ENCODE measurements at regions not wholly inside any gene's neighbourhood (a gene's known extent, or its start where the extent isn't known, plus 50 kb on each side); places are given as distances from the start of the nearest gene placed in this dataset.

- DNase-seq (ENCODE audit: low read depth) = no peak
- H3K4me3 ChIP-seq (ENCODE audit: low read depth, low read length) = no peak overlapping the region
- TF ChIP-seq, protein P1, sequence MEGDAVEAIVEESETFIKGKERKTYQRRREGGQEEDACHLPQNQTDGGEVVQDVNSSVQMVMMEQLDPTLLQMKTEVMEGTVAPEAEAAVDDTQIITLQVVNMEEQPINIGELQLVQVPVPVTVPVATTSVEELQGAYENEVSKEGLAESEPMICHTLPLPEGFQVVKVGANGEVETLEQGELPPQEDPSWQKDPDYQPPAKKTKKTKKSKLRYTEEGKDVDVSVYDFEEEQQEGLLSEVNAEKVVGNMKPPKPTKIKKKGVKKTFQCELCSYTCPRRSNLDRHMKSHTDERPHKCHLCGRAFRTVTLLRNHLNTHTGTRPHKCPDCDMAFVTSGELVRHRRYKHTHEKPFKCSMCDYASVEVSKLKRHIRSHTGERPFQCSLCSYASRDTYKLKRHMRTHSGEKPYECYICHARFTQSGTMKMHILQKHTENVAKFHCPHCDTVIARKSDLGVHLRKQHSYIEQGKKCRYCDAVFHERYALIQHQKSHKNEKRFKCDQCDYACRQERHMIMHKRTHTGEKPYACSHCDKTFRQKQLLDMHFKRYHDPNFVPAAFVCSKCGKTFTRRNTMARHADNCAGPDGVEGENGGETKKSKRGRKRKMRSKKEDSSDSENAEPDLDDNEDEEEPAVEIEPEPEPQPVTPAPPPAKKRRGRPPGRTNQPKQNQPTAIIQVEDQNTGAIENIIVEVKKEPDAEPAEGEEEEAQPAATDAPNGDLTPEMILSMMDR (IDR thresholded peaks at IDR 0.05; ENCODE audit: low read depth, low read length, missing control alignments) = no peak
Observed at GRCh38 chr18:72375618-72376017, 168.5 kb downstream of the CBLN2 start.

GRCh38 chr18:72372076-72372475 lies 172.1 kb downstream of the CBLN2 start:
- TF ChIP-seq, protein P1 (IDR thresholded peaks at IDR 0.05; ENCODE audit: low read depth, low read length, missing control alignments) = no peak

DNA sequence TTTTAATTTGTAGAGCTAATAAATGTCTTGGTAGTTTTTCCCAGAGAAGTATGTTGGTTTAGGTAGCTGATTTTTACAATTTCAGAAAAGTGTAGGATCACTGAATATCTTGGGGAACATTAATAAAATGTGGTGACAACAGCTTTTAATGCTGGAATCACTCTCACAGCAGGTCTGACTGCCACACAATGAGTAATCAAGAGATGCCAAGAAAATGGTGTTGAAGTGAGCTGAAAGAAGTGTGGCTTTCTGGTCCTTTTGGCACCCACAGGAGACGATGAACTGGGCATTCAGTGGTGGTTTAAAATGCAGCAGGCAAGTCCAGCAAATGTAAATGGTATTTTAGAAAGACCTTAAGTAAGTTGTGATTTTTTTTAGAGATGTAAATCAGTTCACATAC lies 175.8 kb downstream of the CBLN2 start:
- no peak overlapping the region for H3K4me3 ChIP-seq (ENCODE audit: low read depth, low read length)
- TF ChIP-seq, protein P1 (IDR thresholded peaks at IDR 0.05; ENCODE audit: low read depth, low read length, missing control alignments) = no peak
- no peak for DNase-seq (ENCODE audit: low read depth)

More at GRCh38 chr18:72372076-72372475, 172.1 kb downstream of the CBLN2 start:
- no peak overlapping the region for H3K4me3 ChIP-seq (ENCODE audit: low read depth, low read length)
- no peak for DNase-seq (ENCODE audit: low read depth)

- no peak for DNase-seq (ENCODE audit: low read depth)
- TF ChIP-seq, protein P1 (IDR thresholded peaks at IDR 0.05; ENCODE audit: low read depth, low read length, missing control alignments) = no peak
- H3K4me3 ChIP-seq (ENCODE audit: low read depth, low read length) = no peak overlapping the region
Observed at GRCh38 chr18:72360634-72361033, 183.5 kb downstream of the CBLN2 start.

DNA sequence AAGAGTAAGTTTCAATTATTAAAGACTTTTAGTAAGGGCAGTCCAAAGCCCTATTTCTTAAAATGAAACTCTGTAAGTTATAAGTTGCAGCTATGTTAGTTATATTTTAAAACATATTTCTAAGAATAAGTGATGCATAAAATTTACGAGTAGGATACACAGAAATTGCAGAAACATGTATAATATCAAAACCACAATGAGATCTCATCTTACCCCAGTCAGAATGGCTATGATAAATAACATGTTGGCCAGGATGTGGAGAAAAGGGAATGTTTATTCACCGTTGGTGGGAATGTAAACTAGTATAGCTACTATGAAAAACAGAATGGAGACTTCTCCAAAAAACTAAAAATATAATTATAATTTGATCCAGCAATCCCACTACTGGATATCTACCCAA lies 201.2 kb downstream of the CBLN2 start:
- DNase-seq (ENCODE audit: low read depth) = no peak
- TF ChIP-seq, protein P1 (IDR thresholded peaks at IDR 0.05; ENCODE audit: low read depth, low read length, missing control alignments) = no peak
- H3K4me3 ChIP-seq (ENCODE audit: low read depth, low read length) = no peak overlapping the region

DNA sequence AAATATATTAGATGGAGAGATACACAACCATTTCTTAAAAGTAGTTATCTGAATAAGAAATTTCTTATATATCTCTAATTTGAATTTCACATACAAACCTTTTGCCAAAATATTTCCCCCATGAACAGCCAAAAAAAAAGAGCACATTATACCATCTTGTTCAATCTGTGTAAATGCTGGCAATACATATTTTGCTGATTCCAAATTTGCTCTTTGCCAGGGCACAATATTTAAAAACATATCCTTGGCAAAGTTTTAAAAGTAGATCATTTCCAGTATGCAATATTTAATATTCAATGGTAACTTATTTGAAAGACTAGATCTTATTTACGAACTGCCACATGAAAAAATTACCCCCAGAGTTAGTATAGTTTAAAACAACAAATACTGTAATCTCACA lies 204.2 kb downstream of the CBLN2 start:
- TF ChIP-seq, protein P1 (IDR thresholded peaks at IDR 0.05; ENCODE audit: low read depth, low read length, missing control alignments) = no peak
- H3K4me3 ChIP-seq (ENCODE audit: low read depth, low read length) = no peak overlapping the region
- no peak for DNase-seq (ENCODE audit: low read depth)

DNA sequence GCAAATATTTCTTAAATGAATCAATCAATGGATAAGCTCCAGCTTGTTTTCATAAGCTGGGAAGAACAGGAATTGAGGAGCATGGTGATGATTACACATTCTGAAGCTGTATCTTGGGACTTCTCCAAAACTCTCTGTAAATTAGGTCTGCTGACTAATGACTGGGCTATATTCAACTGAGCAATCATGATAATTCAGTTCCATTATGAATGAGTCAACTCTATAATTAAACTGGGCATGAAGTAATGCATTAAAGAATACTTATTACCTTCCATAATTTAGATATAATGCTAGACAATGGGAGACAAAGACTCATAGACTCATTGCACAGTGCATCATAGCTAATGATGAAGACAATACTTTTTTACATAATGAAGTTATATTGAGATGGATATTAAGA lies 207.4 kb downstream of the CBLN2 start:
- no peak for DNase-seq (ENCODE audit: low read depth)
- TF ChIP-seq, protein P1 (IDR thresholded peaks at IDR 0.05; ENCODE audit: low read depth, low read length, missing control alignments) = no peak

More for the DNA sequence above, 207.4 kb downstream of the CBLN2 start:
- no peak overlapping the region for H3K4me3 ChIP-seq (ENCODE audit: low read depth, low read length)
